OCI-LY7 (cell line): ENCODE measurements at regions not wholly inside any gene's neighbourhood (a gene's known extent, or its start where the extent isn't known, plus 50 kb on each side); places are given as distances from the start of the nearest gene placed in this dataset.
A peak's percentile ranks its signal among the peaks of the same experiment; 100 is the strongest.

ENCODE experiments used
- BruUV-seq: library from RNA; stranded (reverse); fragments of 400-500 nt; replicated peaks from 2 replicates; lab custom pipeline; 2021; lab: Mats Ljungman, UMichigan
- CTCF ChIA-PET: fragments of 300-600 bp; sonication (Branson Sonifier 250); formaldehyde crosslinking; loops from one replicate; lab custom pipeline; 2022; ENCODE audit warnings: antibody characterized with exemption; ENCODE audit not compliant: unreplicated experiment; lab: Charles Lee
- POLR2A ChIA-PET: fragments of 300-600 bp; sonication (Branson Sonifier 250); formaldehyde crosslinking; loops from one replicate; lab custom pipeline; 2022; ENCODE audit warnings: antibody characterized with exemption; lab: Charles Lee
- DNase-seq: peaks from one replicate; pipeline ENCODE4 v3.0.0-alpha.2; 2015; ENCODE audit warnings: low spot score
- H2AFZ ChIP-seq: fragments of 200-600 bp; sonication (generic), shearing (Covaris generic); 2 replicates; pipeline ENCODE4 v1.6.1; 2014; ENCODE audit warnings: mild to moderate bottlenecking, antibody characterized with exemption, low read length, moderate library complexity
- H3K27ac ChIP-seq: fragments of 200-600 bp; sonication (generic); 2 replicates; pipeline ENCODE4 v1.5.1; 2014; ENCODE audit warnings: mixed run types, low read depth, mild to moderate bottlenecking, moderate library complexity, low read length, inconsistent platforms; ENCODE audit not compliant: poor library complexity, severe bottlenecking
- H3K36me3 ChIP-seq: fragments of 200-600 bp; sonication (generic); 2 replicates; pipeline ENCODE4 v1.6.1; 2014; ENCODE audit warnings: mild to moderate bottlenecking, antibody characterized with exemption, low read length, moderate library complexity, mixed read lengths; ENCODE audit not compliant: insufficient read depth
- H3K4me1 ChIP-seq: fragments of 200-600 bp; sonication (generic); 2 replicates; pipeline ENCODE4 v1.5.1; 2014; ENCODE audit warnings: mild to moderate bottlenecking, low read length; ENCODE audit not compliant: insufficient read depth, poor library complexity, severe bottlenecking
- H3K4me2 ChIP-seq: fragments of 200-600 bp; sonication (generic); 2 replicates; pipeline ENCODE4 v1.6.1; 2014; ENCODE audit warnings: mild to moderate bottlenecking, low read length
- H3K4me3 ChIP-seq: fragments of 200-600 bp; sonication (generic); 2 replicates; pipeline ENCODE4 v1.5.1; 2014; ENCODE audit warnings: mild to moderate bottlenecking, low read depth, low read length; ENCODE audit not compliant: poor library complexity, severe bottlenecking
- H3K79me2 ChIP-seq: fragments of 200-600 bp; sonication (generic); 2 replicates; pipeline ENCODE4 v1.6.1; 2016; ENCODE audit warnings: low read depth, mild to moderate bottlenecking, low read length, moderate library complexity, mixed read lengths; ENCODE audit not compliant: insufficient read depth
- H3K9me2 ChIP-seq: fragments of 200-600 bp; sonication (generic); 2 replicates; pipeline ENCODE4 v1.6.1; 2016; ENCODE audit warnings: mild to moderate bottlenecking, low read length, mixed read lengths; ENCODE audit not compliant: insufficient read depth
- H3K9me3 ChIP-seq: fragments of 200-600 bp; sonication (generic); 2 replicates; pipeline ENCODE4 v1.6.1; 2014; ENCODE audit warnings: mild to moderate bottlenecking, mixed run types, low read length, mixed read lengths
- H4K20me1 ChIP-seq: fragments of 200-600 bp; sonication (generic); 2 replicates; pipeline ENCODE4 v1.6.1; 2014; ENCODE audit warnings: mild to moderate bottlenecking, antibody characterized with exemption, low read length, moderate library complexity, mixed read lengths; ENCODE audit not compliant: insufficient read depth
- CTCF ChIP-seq: fragments of 200-600 bp; sonication (generic); conservative IDR thresholded peaks from 2 replicates; pipeline ENCODE4 v1.5.1; 2014; ENCODE audit warnings: mild to moderate bottlenecking, antibody characterized with exemption, low read length, moderate library complexity, mixed read lengths
- EZH2phosphoT487 ChIP-seq: fragments of 200-600 bp; sonication (generic); IDR thresholded peaks from 2 replicates; pipeline ENCODE4 v1.6.1; 2018; ENCODE audit warnings: low read depth, borderline replicate concordance, mild to moderate bottlenecking, mixed run types, antibody characterized with exemption, low read length, moderate library complexity, mixed read lengths
- intact Hi-C: fragments of 100-400 bp; cut with micrococcal nuclease; formaldehyde crosslinking; loops from one replicate; pipeline ENCODE4 v1.10.0; 2022; ENCODE audit not compliant: unreplicated experiment

DNA sequence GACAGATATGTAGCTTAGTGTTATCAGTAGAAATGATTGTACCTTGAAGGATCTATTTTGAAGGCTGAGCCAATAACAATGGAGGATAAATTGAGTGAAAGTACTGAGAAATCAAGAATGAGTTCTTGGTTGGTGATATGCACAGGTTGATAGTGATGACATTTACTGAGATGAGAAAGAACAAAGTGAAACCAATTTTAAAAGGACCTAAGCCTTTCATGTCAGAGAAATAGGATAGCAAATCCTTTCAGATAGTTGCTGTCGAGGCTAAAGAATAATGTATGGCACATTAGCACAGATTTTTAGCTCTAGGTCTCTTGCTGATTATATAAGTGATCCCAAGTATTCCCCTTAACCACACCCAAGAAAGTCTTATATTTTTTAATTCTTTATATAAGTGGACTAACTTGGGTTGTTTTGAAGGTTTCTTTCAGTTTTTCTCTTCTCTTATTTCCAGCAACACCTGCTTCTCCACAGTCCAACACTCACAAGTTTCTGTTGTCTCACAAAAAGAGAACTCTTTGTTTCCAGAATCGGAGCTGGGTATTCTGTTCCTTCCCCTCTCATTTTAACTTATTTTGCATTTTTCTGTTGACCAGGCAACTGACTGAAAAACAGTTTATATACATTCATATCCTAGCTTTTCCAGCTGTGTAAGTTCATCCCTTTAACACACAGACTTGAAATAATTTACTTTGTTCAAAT lies 286.9 kb upstream of the ATP10B start:
- Histone ChIP-seq H3K4me2 (peak overlapping the region; percentile 57), H3K36me3 (no peaks in the 10 kb centered on the region), H4K20me1 (no peaks in the 10 kb centered on the region), H3K4me1 (peaks cover 56% of the 10 kb centered on the region), H3K79me2 (no peaks in the 10 kb centered on the region), H3K4me3 (peak overlapping the region; percentile 36), H3K9me2 (no peaks in the 10 kb centered on the region), H3K9me3 (no peaks in the 10 kb centered on the region), H2AFZ (peak overlapping the region; percentile 53; the same call in 1 of the 2 replicates), H3K27ac (peak overlapping the region; percentile 85)
- POLR2A ChIA-PET, result interaction anchor here (1.1 kb wide), 1 partner anchor 19 kb away, joined by 3 read pairs; no protein-coding TSS in a partner anchor
- TF ChIP-seq CTCF (no peak), EZH2phosphoT487 (no peak)
- CTCF ChIA-PET, result no interaction called here
- BruUV-seq, result no TSS peak
- intact Hi-C loops, result loop anchor here (10.0 kb wide), 1 partner anchor 714 kb away; the partner anchor contains the start of gene PTTG1
- DNase-seq, result peak; percentile 62

- Histone ChIP-seq H3K9me2 (no peaks in the 10 kb centered on the region), H3K4me2 (no peak overlapping the region), H3K4me3 (no peak overlapping the region), H3K79me2 (no peaks in the 10 kb centered on the region), H4K20me1 (no peaks in the 10 kb centered on the region), H3K36me3 (no peaks in the 10 kb centered on the region), H3K4me1 (peaks cover 45% of the 10 kb centered on the region), H3K27ac (no peak overlapping the region), H3K9me3 (no peaks in the 10 kb centered on the region), H2AFZ (no peak overlapping the region)
- POLR2A ChIA-PET, result no interaction called here
- CTCF ChIA-PET, result no interaction called here
- BruUV-seq, result no TSS peak
- no peak for TF ChIP-seq EZH2phosphoT487
- no peak for TF ChIP-seq CTCF
- no peak for DNase-seq
- intact Hi-C loops, result loop anchor here (10.0 kb wide), 1 partner anchor 710 kb away; the partner anchor contains the start of gene PTTG1
These were observed 282.9 kb upstream of the ATP10B start for GRCh38 chr5:161134956-161135355.

- H3K9me3 ChIP-seq, result no peaks in the 10 kb centered on the region
- no peaks in the 10 kb centered on the region for H3K36me3 ChIP-seq
- intact Hi-C loops, result loop anchor here (10.0 kb wide), 1 partner anchor 709 kb away; the partner anchor contains the start of gene PTTG1
- H3K4me2 ChIP-seq, result no peak overlapping the region
- no peak for DNase-seq
- H3K79me2 ChIP-seq, result no peaks in the 10 kb centered on the region
- ChIA-PET CTCF (no interaction called here), POLR2A (interaction anchor here (1.2 kb wide), 1 partner anchor 15 kb away, joined by 5 read pairs; no protein-coding TSS in a partner anchor)
- TF ChIP-seq EZH2phosphoT487 (no peak), CTCF (no peak)
- BruUV-seq, result no TSS peak
- H3K4me1 ChIP-seq, result peaks cover 37% of the 10 kb centered on the region
- H3K27ac ChIP-seq, result no peak overlapping the region
- no peak overlapping the region for H3K4me3 ChIP-seq
- H4K20me1 ChIP-seq, result no peaks in the 10 kb centered on the region
- H2AFZ ChIP-seq, result 0 out of 2 replicates have a peak overlapping the region, but pooled peaks have one; percentile 26
- no peaks in the 10 kb centered on the region for H3K9me2 ChIP-seq
These were observed 282.1 kb upstream of the ATP10B start for GRCh38 chr5:161134083-161134482.
